GM12891 (cell line): ENCODE measurements at regions not wholly inside any gene's neighbourhood (a gene's known extent, or its start where the extent isn't known, plus 50 kb on each side); places are given as distances from the start of the nearest gene placed in this dataset.

Experiments used
- POLR2A ChIP-seq: IDR thresholded peaks from 2 replicates; pipeline ENCODE4 v1.6.1; 2011; ENCODE audit warnings: low read depth, low read length, control low read depth
- POLR2AphosphoS5 ChIP-seq: IDR thresholded peaks from 2 replicates; pipeline ENCODE4 v1.6.1; 2011; ENCODE audit warnings: low read depth, low read length, control low read depth
- POU2F2 ChIP-seq: IDR thresholded peaks from 2 replicates; pipeline ENCODE4 v1.6.1; 2011; ENCODE audit warnings: low read depth, mild to moderate bottlenecking, control low read depth, low read length, moderate library complexity
- SPI1 ChIP-seq: IDR thresholded peaks from 2 replicates; pipeline ENCODE4 v1.6.1; 2011; ENCODE audit warnings: low read depth, low read length, control low read depth
- TAF1 ChIP-seq: IDR thresholded peaks from 2 replicates; pipeline ENCODE4 v1.6.1; 2011; ENCODE audit warnings: low read depth, low read length, control low read depth

DNA sequence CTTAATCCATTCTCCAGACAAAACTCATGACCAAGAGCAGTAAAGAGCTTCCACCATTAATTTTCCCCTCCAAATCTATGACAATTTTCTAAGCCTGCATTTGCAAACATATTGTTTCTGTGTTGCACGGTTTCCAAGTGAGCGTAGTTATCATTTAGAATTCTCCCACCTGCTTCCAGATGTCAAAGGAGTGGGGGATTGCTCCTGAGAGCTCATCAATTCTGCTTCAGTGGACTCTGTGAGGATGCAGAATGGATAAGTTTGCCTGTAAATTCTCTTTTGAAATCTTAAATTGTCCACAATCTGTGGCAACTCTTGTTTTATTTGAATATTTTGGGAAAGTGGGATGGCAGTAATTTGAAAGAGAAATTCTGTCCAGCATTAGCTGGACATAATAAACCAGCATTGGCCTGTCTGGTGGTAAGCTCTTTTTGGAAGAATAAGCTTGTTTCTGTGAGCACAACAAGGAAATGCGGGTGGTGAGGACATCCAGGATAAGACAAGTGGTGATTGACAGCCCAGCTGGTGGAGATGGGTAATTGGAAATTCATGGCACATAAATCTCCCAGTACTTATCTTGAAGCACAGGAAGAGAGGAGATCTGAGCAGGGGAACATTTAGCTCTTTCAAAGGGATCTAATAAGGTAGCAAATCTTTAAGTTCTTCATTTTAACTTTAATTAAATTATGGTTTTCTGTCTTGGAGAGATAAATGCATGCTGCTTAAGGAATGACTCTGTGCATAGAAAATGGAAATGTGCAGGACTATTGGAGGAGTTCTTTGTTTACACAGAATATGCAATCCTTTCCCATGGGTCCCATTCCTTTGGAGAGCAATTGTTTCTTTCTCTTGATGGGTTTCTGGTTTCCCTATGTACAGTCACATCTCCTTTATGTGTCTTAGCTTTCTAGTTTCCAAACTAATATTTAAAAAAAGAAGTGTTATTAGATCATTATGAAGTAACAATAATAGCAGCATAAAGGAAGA, 73.2 kb downstream of the FAT3 start:
- TF ChIP-seq POLR2A = no peak
- no peak for TF ChIP-seq POLR2AphosphoS5
- no peak for TF ChIP-seq TAF1
- TF ChIP-seq POU2F2 = no peak
- TF ChIP-seq SPI1 = no peak
